ENCODE measurements at regions not wholly inside any gene's neighbourhood (a gene's known extent, or its start where the extent isn't known, plus 50 kb on each side); places are given as distances from the start of the nearest gene placed in this dataset.

GRCh38 chr6:159586684-159587083 lies 106.4 kb downstream of the SOD2 start:
- intact Hi-C loops (cut with DNase I) = no loop called here
- H3K9me3 ChIP-seq = peaks cover 0 to 8% (median 0%) of the 10 kb centered on the region in 11 donors

GRCh38 chr6:159582736-159583135 lies 110.3 kb downstream of the SOD2 start:
- intact Hi-C loops (cut with DNase I) = no loop called here
- no peak for TF ChIP-seq CTCF (IDR thresholded peaks at IDR 0.05)
- ATAC-seq (no peak), DNase-seq (no peak)
- Histone ChIP-seq H3K4me1 (no peaks in the 10 kb centered on the region), H3K4me3 (no peak overlapping the region), H3K9me3 (peaks cover 0 to 8% (median 0%) of the 10 kb centered on the region in 11 donors), H3K27ac (no peak overlapping the region), H3K36me3 (no peaks in the 10 kb centered on the region), H3K27me3 (no peaks in the 10 kb centered on the region)
- WGBS, 2 donors = 82 to 84% methylated on average over 8 of the region's 8 CpGs

More at GRCh38 chr6:159586684-159587083, 106.4 kb downstream of the SOD2 start:
- Histone ChIP-seq H3K4me3 (no peak overlapping the region), H3K36me3 (no peaks in the 10 kb centered on the region), H3K4me1 (no peaks in the 10 kb centered on the region), H3K27ac (no peak overlapping the region), H3K27me3 (no peaks in the 10 kb centered on the region)
- DNase-seq (no peak), ATAC-seq (no peak)
- WGBS, 2 donors = 95 to 98% methylated on average over 1 of the region's 1 CpG
- no peak for TF ChIP-seq CTCF (IDR thresholded peaks at IDR 0.05)

- Histone ChIP-seq H3K4me3 (no peak overlapping the region), H3K36me3 (no peaks in the 10 kb centered on the region), H3K4me1 (no peaks in the 10 kb centered on the region), H3K27me3 (no peaks in the 10 kb centered on the region), H3K9me3 (no peaks in the 10 kb centered on the region), H3K27ac (no peak overlapping the region)
- intact Hi-C loops (cut with DNase I) = no loop called here
- 84 to 89% methylated on average over 5 of the region's 5 CpGs for WGBS, 2 donors
- no peak for TF ChIP-seq CTCF (IDR thresholded peaks at IDR 0.05)
- ATAC-seq (no peak), DNase-seq (no peak)
These were observed 114.4 kb downstream of the SOD2 start for GRCh38 chr6:159578629-159579028.

- H3K4me1 ChIP-seq = no peaks in the 10 kb centered on the region
- TF ChIP-seq CTCF (IDR thresholded peaks at IDR 0.05) = no peak
- WGBS, 2 donors = 80 to 86% methylated on average over 5 of the region's 5 CpGs
- ATAC-seq = no peak
- H3K9me3 ChIP-seq = no peaks in the 10 kb centered on the region
- intact Hi-C loops (cut with DNase I) = no loop called here
- no peaks in the 10 kb centered on the region for H3K27me3 ChIP-seq
- no peak overlapping the region for H3K4me3 ChIP-seq
- H3K27ac ChIP-seq = no peak overlapping the region
- DNase-seq = no peak
- H3K36me3 ChIP-seq = no peaks in the 10 kb centered on the region
These were observed 115.5 kb downstream of the SOD2 start for GRCh38 chr6:159577564-159577963.
